AG04450 (cell line): ENCODE measurements at regions not wholly inside any gene's neighbourhood (a gene's known extent, or its start where the extent isn't known, plus 50 kb on each side); places are given as distances from the start of the nearest gene placed in this dataset.

Experiments
- CTCF ChIA-PET: fragments of 300-600, 350-600 bp; formaldehyde crosslinking; extraction: SDS; loops from one replicate; lab custom pipeline; 2022; ENCODE audit warnings: antibody characterized with exemption, inconsistent platforms; lab: Charles Lee
- POLR2A ChIA-PET: fragments of 350-600 bp; formaldehyde crosslinking; extraction: SDS; loops from one replicate; lab custom pipeline; 2021; ENCODE audit warnings: antibody characterized with exemption, inconsistent platforms; lab: Yijun Ruan, JAX
- DNase-seq: peaks from one replicate; pipeline ENCODE4 v3.0.0-alpha.2; 2011; ENCODE audit warnings: low read depth, low spot score
- H3K27ac ChIP-seq: one replicate; pipeline ENCODE4 v1.5.1; 2012; ENCODE audit warnings: low read depth, low read length, control low read depth
- H3K27me3 ChIP-seq: one replicate; pipeline ENCODE4 v1.6.0; 2012; ENCODE audit warnings: low read length; ENCODE audit not compliant: control insufficient read depth, insufficient read depth
- H3K4me3 ChIP-seq: 2 replicates; pipeline ENCODE4 v1.5.1; 2011; ENCODE audit warnings: mild to moderate bottlenecking, low read depth, low read length, control low read depth
- H3K9me3 ChIP-seq: 2 replicates; pipeline ENCODE4 v1.5.1; 2012; ENCODE audit warnings: low read length; ENCODE audit not compliant: control insufficient read depth, insufficient read depth
- CTCF ChIP-seq: IDR thresholded peaks from 2 replicates; pipeline ENCODE4 v1.5.1; 2011; ENCODE audit warnings: low read depth, low read length, control low read depth, inconsistent platforms

- H3K27ac ChIP-seq: no peak overlapping the region
- H3K27me3 ChIP-seq: peaks cover 3% of the 10 kb centered on the region
- H3K9me3 ChIP-seq: no peaks in the 10 kb centered on the region
- TF ChIP-seq CTCF: no peak
- POLR2A ChIA-PET: no interaction called here
- CTCF ChIA-PET: no interaction called here
- H3K4me3 ChIP-seq: no peak overlapping the region
- no peak for DNase-seq
Observed at GRCh38 chr12:105570944-105571343, 240.5 kb downstream of the C12orf75 start.

DNA sequence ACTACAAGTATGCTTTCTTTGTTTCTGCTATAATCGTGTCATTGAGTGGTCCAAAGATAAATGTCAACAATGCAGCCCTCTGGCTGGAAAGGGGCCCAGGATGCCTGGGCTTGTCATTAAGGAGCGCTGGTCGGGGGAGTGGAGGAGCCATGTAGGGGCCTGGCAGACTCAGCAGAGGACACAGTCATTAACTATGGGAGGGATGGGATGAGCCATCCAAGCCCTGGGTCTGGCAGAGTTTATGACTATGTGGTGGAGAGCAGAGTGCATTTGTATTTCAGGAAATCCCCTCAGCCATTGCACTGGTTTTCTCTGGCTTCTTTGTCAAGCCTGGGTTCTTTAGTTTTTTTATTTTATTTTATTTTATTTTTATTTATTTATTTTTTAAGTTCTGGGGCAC, 243.1 kb downstream of the C12orf75 start:
- H3K4me3 ChIP-seq: no peak overlapping the region
- ChIA-PET POLR2A (no interaction called here), CTCF (no interaction called here)
- H3K27me3 ChIP-seq: peaks cover 3% of the 10 kb centered on the region
- TF ChIP-seq CTCF: no peak
- DNase-seq: no peak
- no peak overlapping the region for H3K27ac ChIP-seq
- H3K9me3 ChIP-seq: no peaks in the 10 kb centered on the region

DNA sequence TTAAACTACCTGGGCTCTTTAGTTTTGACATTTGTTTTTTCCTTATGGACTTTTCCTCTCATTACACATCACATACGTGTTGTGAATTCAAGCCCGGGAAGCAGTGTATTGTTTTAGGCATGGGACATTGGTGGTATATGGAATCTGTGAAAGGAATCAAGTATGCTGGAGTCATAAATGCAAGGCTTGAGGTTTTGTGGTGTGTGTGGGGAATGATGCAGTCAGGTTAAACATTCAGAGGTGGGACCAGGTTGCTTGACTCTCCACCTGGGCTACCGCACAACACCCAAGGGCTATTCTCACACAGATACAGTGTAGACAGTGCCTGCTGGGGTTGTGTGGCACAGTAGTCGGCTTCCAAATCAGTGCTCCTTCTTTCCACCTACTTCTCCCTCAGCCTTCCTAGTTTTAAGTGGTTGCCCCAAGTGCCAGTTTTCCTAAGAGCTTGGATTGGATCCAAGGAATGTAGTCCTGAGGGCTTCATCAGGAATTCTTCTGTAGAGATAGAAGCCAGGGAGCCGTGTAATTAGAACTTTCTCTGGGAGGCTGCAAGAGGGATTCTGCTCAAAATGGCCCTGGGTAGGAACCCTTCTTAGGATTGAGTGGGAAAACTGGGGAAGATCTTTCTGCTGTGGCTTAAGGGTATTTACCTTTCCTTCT, 243.7 kb downstream of the C12orf75 start:
- POLR2A ChIA-PET: no interaction called here
- no peak overlapping the region for H3K4me3 ChIP-seq
- DNase-seq: no peak
- H3K27me3 ChIP-seq: peaks cover 3% of the 10 kb centered on the region
- no peak overlapping the region for H3K27ac ChIP-seq
- no peaks in the 10 kb centered on the region for H3K9me3 ChIP-seq
- CTCF ChIA-PET: no interaction called here
- TF ChIP-seq CTCF: no peak

DNA sequence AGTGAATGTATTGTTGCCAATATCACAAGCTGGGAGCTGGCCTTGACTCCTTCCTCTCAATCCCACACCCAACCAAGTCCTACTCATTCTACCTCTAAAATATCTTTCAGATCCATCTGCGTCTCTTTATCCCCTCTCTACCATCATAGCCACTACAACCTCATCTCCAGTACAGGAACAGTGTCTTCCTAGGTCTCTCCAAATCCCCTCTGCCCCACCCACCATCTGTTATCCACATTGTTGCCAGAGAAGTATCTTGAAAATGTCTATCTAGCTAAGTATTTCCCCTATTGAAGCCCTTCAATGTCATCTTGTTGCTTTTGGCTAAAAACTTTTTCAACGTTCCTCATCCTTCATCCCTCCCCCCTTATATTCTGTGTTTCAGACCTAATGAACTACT, 244.7 kb downstream of the C12orf75 start:
- Histone ChIP-seq H3K9me3 (no peaks in the 10 kb centered on the region), H3K27ac (no peak overlapping the region), H3K27me3 (peaks cover 5% of the 10 kb centered on the region), H3K4me3 (no peak overlapping the region)
- TF ChIP-seq CTCF: no peak
- no peak for DNase-seq
- ChIA-PET POLR2A (no interaction called here), CTCF (no interaction called here)

DNA sequence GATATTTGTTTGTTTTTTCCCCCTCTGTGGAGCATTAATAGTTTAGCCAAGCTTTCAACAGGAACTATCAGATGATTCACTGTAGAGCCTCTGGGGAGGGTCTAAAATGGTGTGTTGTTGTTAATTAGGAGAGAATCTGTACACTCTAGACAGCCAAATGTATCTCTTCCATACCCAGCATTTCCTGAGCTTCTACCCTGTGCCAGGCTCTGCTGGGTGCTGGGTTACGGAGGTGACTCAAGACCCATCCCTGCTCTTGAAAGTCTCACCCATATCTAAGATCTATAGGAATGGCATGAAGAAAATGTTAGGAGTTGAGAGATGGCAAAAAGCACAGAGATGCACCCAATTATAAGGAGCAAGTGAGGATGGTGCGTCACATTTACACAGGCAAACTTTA, 245.8 kb downstream of the C12orf75 start:
- Histone ChIP-seq H3K27me3 (peaks cover 7% of the 10 kb centered on the region), H3K4me3 (no peak overlapping the region), H3K27ac (no peak overlapping the region), H3K9me3 (no peaks in the 10 kb centered on the region)
- TF ChIP-seq CTCF: no peak
- POLR2A ChIA-PET: interaction anchor here (0.7 kb wide), 1 partner anchor 13 kb away, joined by 6 read pairs; no protein-coding TSS in a partner anchor
- no peak for DNase-seq
- CTCF ChIA-PET: interaction anchor here (1.0 kb wide), 1 partner anchor 131 kb away, joined by 3 read pairs; no protein-coding TSS in a partner anchor
